GM12878 (cell line): ENCODE measurements at regions not wholly inside any gene's neighbourhood (a gene's known extent, or its start where the extent isn't known, plus 50 kb on each side); places are given as distances from the start of the nearest gene placed in this dataset.

Experiments
- ATAC-seq: fragments of 200-7000 bp; cut with Tn5 transposase; 3 replicates; pipeline ENCODE4 v1.9.1; 2020; ENCODE audit warnings: mild to moderate bottlenecking, moderate library complexity
- BruUV-seq: library from RNA; stranded (reverse); fragments of 400-500 nt; replicated peaks from 2 replicates; lab custom pipeline; 2021; lab: Mats Ljungman, UMichigan
- CTCF ChIA-PET: fragments of 300-600 bp; sonication (Branson Sonifier 250); formaldehyde crosslinking; extraction: SDS; loops from one replicate; lab custom pipeline; 2021; ENCODE audit warnings: inconsistent platforms; lab: Yijun Ruan, JAX
- POLR2A ChIA-PET: fragments of 350-600 bp; formaldehyde crosslinking; extraction: SDS; loops from one replicate; lab custom pipeline; 2021; ENCODE audit warnings: inconsistent platforms; lab: Charles Lee
- RAD21 ChIA-PET: fragments of 300-600 bp; sonication (Branson Sonifier 250); formaldehyde crosslinking; loops from one replicate; lab custom pipeline; 2023; ENCODE audit warnings: antibody characterized with exemption; ENCODE audit not compliant: unreplicated experiment; lab: Charles Lee
- SMC1A ChIA-PET: fragments of 300-600 bp; sonication (Branson Sonifier 250); formaldehyde crosslinking; loops from one replicate; lab custom pipeline; 2023; ENCODE audit not compliant: unreplicated experiment, uncharacterized antibody; lab: Charles Lee
- DNase-seq: peaks from one replicate; pipeline ENCODE4 v3.0.0-alpha.2; 2011; ENCODE audit warnings: low read depth, low spot score
- FAIRE-seq: peaks from 3 replicates; lab custom pipeline; 2011; peaks lifted over from hg19 to GRCh38; lab: Jason Lieb, UNC
- H2AFZ ChIP-seq: 2 replicates; pipeline ENCODE4 v1.6.0; 2011; ENCODE audit warnings: low read depth, low read length, control low read depth; ENCODE audit not compliant: control insufficient read depth
- H3K27ac ChIP-seq: 2 replicates; pipeline ENCODE4 v1.5.1; 2011; ENCODE audit warnings: control low read depth; ENCODE audit not compliant: control insufficient read depth, insufficient read depth
- H3K27me3 ChIP-seq, 2 experiments: replicated peaks in 1 of 2; 2 replicates each; pipeline versions ENCODE4 v1.6.0 to v1.6.1; 2011; ENCODE audit warnings: low read length in 1 of 2; ENCODE audit not compliant: control insufficient read depth in 2 of 2, insufficient read depth in 2 of 2
- H3K36me3 ChIP-seq, 2 experiments: 2 replicates each; pipeline ENCODE4 v1.5.1; 2011; ENCODE audit warnings: low read length in 1 of 2; ENCODE audit not compliant: control insufficient read depth in 2 of 2, insufficient read depth in 2 of 2
- H3K4me1 ChIP-seq: 2 replicates; pipeline ENCODE4 v1.6.1; 2011; ENCODE audit warnings: mild to moderate bottlenecking, low read length, moderate library complexity, mixed read lengths; ENCODE audit not compliant: control insufficient read depth, insufficient read depth
- H3K4me2 ChIP-seq: 2 replicates; pipeline ENCODE4 v1.6.0; 2011; ENCODE audit warnings: control low read depth; ENCODE audit not compliant: control insufficient read depth, insufficient read depth
- H3K4me3 ChIP-seq: fragments of 200-600 bp; sonication (generic); 2 replicates; pipeline ENCODE4 v1.5.1; 2016
- H3K79me2 ChIP-seq: 2 replicates; pipeline ENCODE4 v1.6.0; 2011; ENCODE audit warnings: low read length; ENCODE audit not compliant: control insufficient read depth, insufficient read depth
- H3K9ac ChIP-seq: 2 replicates; pipeline ENCODE4 v1.8.0; 2011; ENCODE audit warnings: low read length, control low read depth, mixed read lengths; ENCODE audit not compliant: control insufficient read depth, insufficient read depth
- H3K9me3 ChIP-seq: replicated peaks from 3 replicates; pipeline ENCODE4 v1.5.1; 2011; ENCODE audit warnings: mild to moderate bottlenecking, low read length; ENCODE audit not compliant: control insufficient read depth, insufficient read depth
- H4K20me1 ChIP-seq: 2 replicates; pipeline ENCODE4 v1.6.0; 2011; ENCODE audit not compliant: control insufficient read depth, insufficient read depth
- CHD2 ChIP-seq: IDR thresholded peaks from 2 replicates; pipeline ENCODE4 v1.6.1; 2011; ENCODE audit warnings: low read depth, low read length, improper control_type of control experiment, borderline replicate concordance
- CTCF ChIP-seq, 3 experiments: IDR thresholded peaks in 2 of 3; conservative IDR thresholded peaks in 1 of 3; 2 replicates each; pipeline ENCODE4 v1.5.1; 2011; ENCODE audit warnings: low read depth in 3 of 3, low read length in 3 of 3, mild to moderate bottlenecking in 3 of 3, control low read depth in 2 of 3, moderate library complexity in 2 of 3, inconsistent platforms in 1 of 3, mixed read lengths in 1 of 3; ENCODE audit not compliant: control insufficient read depth in 2 of 3, insufficient read depth in 1 of 3; ENCODE audit errors: extremely low read depth in 1 of 3
- EGR1 ChIP-seq, 2 experiments: IDR thresholded peaks; 1 replicate in 1 of 2; 2 replicates in 1 of 2; pipeline ENCODE4 v1.6.1; 2011 to 2012; ENCODE audit warnings: low read depth in 2 of 2, low read length in 2 of 2, borderline replicate concordance in 1 of 2, mild to moderate bottlenecking in 1 of 2, moderate library complexity in 1 of 2
- JUNB ChIP-seq: IDR thresholded peaks from 2 replicates; pipeline ENCODE4 v1.6.1; 2016; ENCODE audit warnings: antibody characterized with exemption, mild to moderate bottlenecking
- KDM1A ChIP-seq: fragments of 200-600 bp; sonication (generic); IDR thresholded peaks from 2 replicates; pipeline ENCODE4 v1.6.1; 2016; ENCODE audit warnings: borderline replicate concordance
- KLF5 ChIP-seq: fragments of 450-650 bp; IDR thresholded peaks from 2 replicates; pipeline ENCODE4 v1.6.1; 2014; ENCODE audit warnings: mild to moderate bottlenecking; ENCODE audit not compliant: partially characterized antibody
- NBN ChIP-seq: fragments of 450-650 bp; IDR thresholded peaks from 2 replicates; pipeline ENCODE4 v1.6.1; 2016
- NFYB ChIP-seq: IDR thresholded peaks from 2 replicates; pipeline ENCODE4 v1.6.1; 2011; ENCODE audit warnings: low read depth, mild to moderate bottlenecking, low read length, improper control_type of control experiment, moderate library complexity; ENCODE audit not compliant: insufficient read depth
- NR2F1 ChIP-seq: fragments of 450-650 bp; conservative IDR thresholded peaks from 2 replicates; pipeline ENCODE4 v1.6.1; 2017; ENCODE audit warnings: mild to moderate bottlenecking
- RAD51 ChIP-seq: fragments of 450-650 bp; IDR thresholded peaks from 2 replicates; pipeline ENCODE4 v1.6.1; 2016; ENCODE audit warnings: moderate library complexity, mild to moderate bottlenecking, inconsistent platforms
- RBBP5 ChIP-seq: fragments of 200-600 bp; sonication (generic); conservative IDR thresholded peaks from 2 replicates; pipeline ENCODE4 v1.6.1; 2016
- RELA ChIP-seq: fragments of 450-650 bp; IDR thresholded peaks from 2 replicates; pipeline ENCODE4 v1.8.0; 2014; ENCODE audit warnings: borderline replicate concordance; ENCODE audit not compliant: partially characterized antibody
- RFX5 ChIP-seq: IDR thresholded peaks from 2 replicates; pipeline ENCODE4 v1.6.1; 2011; ENCODE audit warnings: low read depth, low read length, improper control_type of control experiment
- SP1 ChIP-seq: IDR thresholded peaks from one replicate; pipeline ENCODE4 v1.6.1; 2011; ENCODE audit warnings: low read depth, low read length
- SREBF2 ChIP-seq: IDR thresholded peaks from 2 replicates; pipeline ENCODE4 v1.6.1; 2012; ENCODE audit warnings: mild to moderate bottlenecking, low read length
- ZNF274 ChIP-seq: IDR thresholded peaks from one replicate; pipeline ENCODE4 v1.8.0; 2011; ENCODE audit not compliant: insufficient read length, insufficient read depth
- WGBS: methylation state at CpG from one replicate; pipeline ENCODE4 v1.1.6; 2016; ENCODE audit warnings: low lambda C conversion rate; ENCODE audit not compliant: insufficient replicate concordance, insufficient coverage; ENCODE audit errors: missing lambda C conversion rate; 5-methylcytosine and 5-hydroxymethylcytosine counted together
- in situ Hi-C: fragments of 300-500 bp; cut with MboI; formaldehyde crosslinking; loops from 9 replicates; pipeline ENCODE4 v1.14.3; 2018; ENCODE audit warnings: mixed read lengths
- intact Hi-C: fragments of 100-400 bp; cut with micrococcal nuclease; formaldehyde crosslinking; loops from one replicate; pipeline ENCODE4 v1.14.2; 2022; ENCODE audit not compliant: unreplicated experiment
- TF ChIP-seq, protein P1 (sequence below): fragments of 450-650 bp; formaldehyde crosslinking; IDR thresholded peaks from 2 replicates; pipeline ENCODE4 v1.4.0; 2022; ENCODE audit warnings: mild to moderate bottlenecking, moderate library complexity

DNA sequence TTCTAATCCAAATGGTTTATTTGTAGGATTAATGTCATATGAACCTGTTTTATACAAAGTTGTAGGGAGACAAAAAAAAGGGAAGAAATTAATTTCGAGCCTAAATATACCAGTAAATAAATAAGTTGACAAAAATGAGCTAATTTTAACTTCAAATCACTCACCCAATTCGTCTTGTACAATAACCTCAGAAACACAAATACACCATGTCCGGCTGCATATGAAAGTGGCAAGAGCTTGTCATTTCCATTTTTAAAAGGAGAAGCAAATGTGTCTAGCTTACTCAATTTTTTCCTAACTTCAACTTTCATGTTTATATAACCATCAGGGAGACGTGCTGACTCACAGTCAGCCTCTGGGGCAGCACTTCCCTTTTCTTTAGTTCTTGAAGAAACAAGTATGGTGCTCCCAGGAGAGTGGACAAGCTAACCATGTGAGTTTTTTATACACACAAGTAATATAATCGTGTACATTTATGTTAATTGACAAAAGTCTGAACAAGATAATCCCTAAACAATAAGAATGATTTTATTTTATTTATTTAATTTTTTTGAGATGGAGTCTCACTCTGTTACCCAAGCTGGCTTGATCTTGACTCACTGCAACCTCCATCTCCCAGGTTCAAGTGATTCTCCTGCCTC lies 55.5 kb upstream of the SGK1 start:
- RAD21 ChIA-PET, result interaction anchor here (0.7 to 3.0 kb wide), 22 partner anchors 9 to 267 kb away, joined by 3 to 32 read pairs (median 4); no protein-coding TSS in a partner anchor
- TF ChIP-seq KLF5 (no peak), NR2F1 (no peak), SREBF2 (no peak), RELA (no peak), NBN (peak; percentile 58), KDM1A (no peak), CTCF (IDR thresholded peaks at IDR 0.05 in 2 of 3, conservative IDR thresholded peaks at IDR 0.05 in 1 of 3; ENCODE audit: control insufficient read depth in 2 of 3, extremely low read depth in 1 of 3, insufficient read depth in 1 of 3, low read depth in 3 of 3, low read length in 3 of 3) (no peak), JUNB (peak; percentile 84), SP1 (no peak), RFX5 (no peak), RBBP5 (no peak), CHD2 (peak; percentile 14; the same call in 1 of the 2 replicates), ZNF274 (no peak), NFYB (no peak), EGR1 (IDR thresholded peaks at IDR 0.05; ENCODE audit: borderline replicate concordance in 1 of 2, low read depth in 2 of 2, low read length in 2 of 2) (no peak), RAD51 (0 out of 2 replicates have a peak, but pooled peaks have one; percentile 23)
- TF ChIP-seq, protein P1, sequence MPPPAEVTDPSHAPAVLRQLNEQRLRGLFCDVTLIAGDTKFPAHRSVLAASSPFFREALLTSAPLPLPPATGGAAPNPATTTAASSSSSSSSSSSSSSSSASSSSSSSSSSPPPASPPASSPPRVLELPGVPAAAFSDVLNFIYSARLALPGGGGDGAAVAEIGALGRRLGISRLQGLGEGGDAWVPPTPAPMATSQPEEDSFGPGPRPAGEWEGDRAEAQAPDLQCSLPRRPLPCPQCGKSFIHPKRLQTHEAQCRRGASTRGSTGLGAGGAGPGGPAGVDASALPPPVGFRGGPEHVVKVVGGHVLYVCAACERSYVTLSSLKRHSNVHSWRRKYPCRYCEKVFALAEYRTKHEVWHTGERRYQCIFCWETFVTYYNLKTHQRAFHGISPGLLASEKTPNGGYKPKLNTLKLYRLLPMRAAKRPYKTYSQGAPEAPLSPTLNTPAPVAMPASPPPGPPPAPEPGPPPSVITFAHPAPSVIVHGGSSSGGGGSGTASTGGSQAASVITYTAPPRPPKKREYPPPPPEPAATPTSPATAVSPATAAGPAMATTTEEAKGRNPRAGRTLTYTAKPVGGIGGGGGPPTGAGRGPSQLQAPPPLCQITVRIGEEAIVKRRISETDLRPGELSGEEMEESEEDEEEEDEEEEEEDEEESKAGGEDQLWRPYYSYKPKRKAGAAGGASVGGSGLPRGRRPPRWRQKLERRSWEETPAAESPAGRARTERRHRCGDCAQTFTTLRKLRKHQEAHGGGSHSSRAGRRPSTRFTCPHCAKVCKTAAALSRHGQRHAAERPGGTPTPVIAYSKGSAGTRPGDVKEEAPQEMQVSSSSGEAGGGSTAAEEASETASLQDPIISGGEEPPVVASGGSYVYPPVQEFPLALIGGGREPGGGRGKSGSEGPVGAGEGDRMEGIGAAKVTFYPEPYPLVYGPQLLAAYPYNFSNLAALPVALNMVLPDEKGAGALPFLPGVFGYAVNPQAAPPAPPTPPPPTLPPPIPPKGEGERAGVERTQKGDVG, result no peak

More for the DNA sequence above, 55.5 kb upstream of the SGK1 start:
- peak; percentile 85 for DNase-seq
- intact Hi-C loops, result loop anchor here (2.0 to 10.0 kb wide), 3 partner anchors 127 to 419 kb away; partner anchors contain the start of gene TBPL1
- H3K9me3 ChIP-seq, result no peaks in the 10 kb centered on the region; the same call in 1 of the 3 replicates
- SMC1A ChIA-PET, result interaction anchor here (0.5 to 2.7 kb wide), 27 partner anchors 8 to 789 kb away, joined by 3 to 23 read pairs (median 4); no protein-coding TSS in a partner anchor
- no TSS peak for BruUV-seq
- no peaks in the 10 kb centered on the region for H3K79me2 ChIP-seq
- CTCF ChIA-PET, result interaction anchor here (0.6 to 2.0 kb wide), 12 partner anchors 10 to 400 kb away, joined by 3 to 7 read pairs (median 3); no protein-coding TSS in a partner anchor
- peaks cover 22% of the 10 kb centered on the region for H3K4me1 ChIP-seq
- no peaks in the 10 kb centered on the region for H3K27me3 ChIP-seq
- H3K4me2 ChIP-seq, result peak overlapping the region; percentile 69
- H3K9ac ChIP-seq, result peak overlapping the region; percentile 37; the same call in 1 of the 2 replicates
- H3K27ac ChIP-seq, result peak overlapping the region; percentile 70
- H3K4me3 ChIP-seq, result peak overlapping the region; percentile 15; the same call in 1 of the 2 replicates
- in situ Hi-C loops, result no loop called here
- no peaks in the 10 kb centered on the region for H3K36me3 ChIP-seq
- ATAC-seq, result peak; percentile 97
- no peak for FAIRE-seq
- H2AFZ ChIP-seq, result peak overlapping the region; percentile 66
- WGBS, result 1% methylated on average over 5 of the region's 5 CpGs
- no peaks in the 10 kb centered on the region for H4K20me1 ChIP-seq
- POLR2A ChIA-PET, result interaction anchor here (0.6 to 1.7 kb wide), 8 partner anchors 12 to 713 kb away, joined by 3 to 6 read pairs (median 4); partner anchors contain the start of genes HBS1L and SGK1
